ENCODE measurements at regions not wholly inside any gene's neighbourhood (a gene's known extent, or its start where the extent isn't known, plus 50 kb on each side); places are given as distances from the start of the nearest gene placed in this dataset.

DNA sequence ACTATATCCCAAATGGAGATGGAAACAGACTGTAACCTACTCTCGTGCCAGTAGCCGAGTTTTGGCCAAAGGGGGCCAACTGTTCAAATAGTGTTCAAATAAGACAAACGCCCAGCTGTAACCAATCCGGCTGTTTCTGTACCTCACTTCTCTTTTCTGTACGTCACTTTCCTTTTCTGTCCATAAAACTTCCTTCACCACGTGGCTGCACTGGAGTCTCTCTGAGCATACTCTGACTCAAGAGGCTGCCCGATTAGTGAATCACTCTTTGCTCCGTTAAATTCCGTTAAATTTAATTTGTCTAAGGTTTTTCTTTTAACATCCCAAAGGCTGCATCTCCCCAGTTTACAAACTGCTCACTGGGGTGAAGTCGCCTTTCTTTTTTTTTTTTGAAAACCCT, 219.2 kb upstream of the P2RY1 start:
- no peaks in the 10 kb centered on the region for H3K36me3 ChIP-seq (ENCODE audit: control insufficient read depth, insufficient read depth, low read length)
- FAIRE-seq (no peak), DNase-seq (ENCODE audit: low read depth) (peak; percentile 12)
- TF ChIP-seq, protein P1, sequence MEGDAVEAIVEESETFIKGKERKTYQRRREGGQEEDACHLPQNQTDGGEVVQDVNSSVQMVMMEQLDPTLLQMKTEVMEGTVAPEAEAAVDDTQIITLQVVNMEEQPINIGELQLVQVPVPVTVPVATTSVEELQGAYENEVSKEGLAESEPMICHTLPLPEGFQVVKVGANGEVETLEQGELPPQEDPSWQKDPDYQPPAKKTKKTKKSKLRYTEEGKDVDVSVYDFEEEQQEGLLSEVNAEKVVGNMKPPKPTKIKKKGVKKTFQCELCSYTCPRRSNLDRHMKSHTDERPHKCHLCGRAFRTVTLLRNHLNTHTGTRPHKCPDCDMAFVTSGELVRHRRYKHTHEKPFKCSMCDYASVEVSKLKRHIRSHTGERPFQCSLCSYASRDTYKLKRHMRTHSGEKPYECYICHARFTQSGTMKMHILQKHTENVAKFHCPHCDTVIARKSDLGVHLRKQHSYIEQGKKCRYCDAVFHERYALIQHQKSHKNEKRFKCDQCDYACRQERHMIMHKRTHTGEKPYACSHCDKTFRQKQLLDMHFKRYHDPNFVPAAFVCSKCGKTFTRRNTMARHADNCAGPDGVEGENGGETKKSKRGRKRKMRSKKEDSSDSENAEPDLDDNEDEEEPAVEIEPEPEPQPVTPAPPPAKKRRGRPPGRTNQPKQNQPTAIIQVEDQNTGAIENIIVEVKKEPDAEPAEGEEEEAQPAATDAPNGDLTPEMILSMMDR (IDR thresholded peaks at IDR 0.05; ENCODE audit: insufficient read depth, low read length, severe bottlenecking) = no peak
- no peaks in the 10 kb centered on the region for H3K27me3 ChIP-seq (ENCODE audit: control insufficient read depth, insufficient read depth, low read length)
- H3K4me3 ChIP-seq (ENCODE audit: low read depth, low read length) = no peak overlapping the region

DNA sequence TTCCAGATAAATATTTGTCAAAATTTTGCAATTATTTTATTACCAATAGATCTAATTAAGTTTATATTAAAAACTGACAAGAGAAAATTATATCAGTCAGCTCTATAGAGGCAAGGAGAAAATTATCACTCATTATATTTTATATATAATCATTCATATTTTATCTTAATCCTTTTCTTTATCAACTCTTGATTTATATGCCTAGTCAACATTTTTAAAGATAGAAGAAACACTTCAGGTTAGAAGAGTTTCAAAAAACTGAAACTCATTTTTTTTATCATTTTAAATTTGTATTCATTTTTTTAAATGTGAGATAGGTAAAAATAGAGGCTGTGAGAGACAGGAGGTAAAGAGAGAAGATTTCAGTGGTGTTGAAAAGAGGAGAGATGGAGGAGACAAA, 217.3 kb upstream of the P2RY1 start:
- H3K4me3 ChIP-seq (ENCODE audit: low read depth, low read length) = no peak overlapping the region
- TF ChIP-seq, protein P1 (IDR thresholded peaks at IDR 0.05; ENCODE audit: insufficient read depth, low read length, severe bottlenecking) = no peak
- no peak for FAIRE-seq

DNA sequence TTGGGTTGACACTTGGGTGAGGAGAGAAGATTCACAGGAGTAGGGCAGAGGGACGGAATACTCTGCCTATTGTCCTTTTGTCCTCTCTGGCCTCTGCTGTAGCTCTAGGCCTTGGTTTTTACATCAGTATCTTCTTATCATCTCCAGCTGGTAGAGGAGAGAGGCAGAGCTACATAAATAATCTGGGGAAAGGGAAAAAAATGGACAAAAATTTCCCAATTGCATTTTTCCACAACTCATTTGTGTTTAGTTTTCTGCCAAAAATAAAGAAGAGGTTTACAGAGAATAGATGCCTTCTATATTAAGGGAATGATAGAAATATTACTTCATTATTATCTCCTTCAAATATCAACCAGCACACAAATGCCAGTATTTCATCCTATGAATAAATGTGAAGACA, 216.4 kb upstream of the P2RY1 start:
- FAIRE-seq = no peak
- H3K36me3 ChIP-seq (ENCODE audit: control insufficient read depth, insufficient read depth, low read length) = no peaks in the 10 kb centered on the region
- DNase-seq (ENCODE audit: low read depth) = no peak
- H3K4me3 ChIP-seq (ENCODE audit: low read depth, low read length) = no peak overlapping the region
- TF ChIP-seq, protein P1 (IDR thresholded peaks at IDR 0.05; ENCODE audit: insufficient read depth, low read length, severe bottlenecking) = no peak
- no peaks in the 10 kb centered on the region for H3K27me3 ChIP-seq (ENCODE audit: control insufficient read depth, insufficient read depth, low read length)

More for the DNA sequence above, 217.3 kb upstream of the P2RY1 start:
- Histone ChIP-seq H3K27me3 (ENCODE audit: control insufficient read depth, insufficient read depth, low read length) (no peaks in the 10 kb centered on the region), H3K36me3 (ENCODE audit: control insufficient read depth, insufficient read depth, low read length) (no peaks in the 10 kb centered on the region)
- DNase-seq (ENCODE audit: low read depth) = no peak

DNA sequence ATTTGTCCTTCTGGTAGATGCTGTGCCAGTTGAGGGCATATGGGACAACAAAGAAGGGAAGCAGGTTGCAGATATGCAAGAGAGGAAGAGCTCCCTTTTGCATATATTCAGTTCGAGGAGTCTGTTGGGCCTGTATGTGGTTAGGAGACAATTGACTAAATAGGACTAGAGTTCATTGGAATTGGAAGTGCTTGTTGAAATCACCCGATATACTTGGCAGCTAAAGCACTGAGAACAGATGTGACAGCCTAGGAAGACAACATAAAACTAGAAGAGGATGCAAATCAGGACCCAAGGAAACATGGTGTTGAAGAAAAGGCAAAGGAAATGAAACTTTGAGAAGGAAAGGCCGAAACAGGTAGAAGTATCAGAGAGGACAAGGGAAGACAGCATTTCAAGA, 215.2 kb upstream of the P2RY1 start:
- TF ChIP-seq, protein P1 (IDR thresholded peaks at IDR 0.05; ENCODE audit: insufficient read depth, low read length, severe bottlenecking) = no peak
- FAIRE-seq (peak; percentile 7), DNase-seq (ENCODE audit: low read depth) (no peak)
- Histone ChIP-seq H3K27me3 (ENCODE audit: control insufficient read depth, insufficient read depth, low read length) (no peaks in the 10 kb centered on the region), H3K36me3 (ENCODE audit: control insufficient read depth, insufficient read depth, low read length) (no peaks in the 10 kb centered on the region), H3K4me3 (ENCODE audit: low read depth, low read length) (no peak overlapping the region)

DNA sequence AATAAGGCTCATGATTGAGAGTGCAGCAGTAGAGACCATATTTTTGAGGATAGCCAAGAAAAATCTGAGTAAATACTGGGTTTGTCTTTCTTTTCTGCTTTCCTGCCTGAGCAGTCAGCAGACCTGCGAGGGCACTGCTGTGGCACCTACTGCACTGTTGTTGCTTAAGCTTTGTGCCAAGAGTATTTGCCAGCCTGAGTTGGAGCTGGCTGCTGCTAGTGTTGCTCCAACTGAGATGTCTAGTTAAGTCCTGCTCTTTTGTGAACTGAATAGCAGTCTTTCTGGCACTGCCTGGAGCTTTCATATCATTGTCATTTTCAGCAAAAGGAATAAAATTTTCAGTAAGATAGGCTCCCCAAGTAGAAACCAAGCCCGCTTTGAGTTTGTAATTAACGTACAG, 214.5 kb upstream of the P2RY1 start:
- DNase-seq (ENCODE audit: low read depth) (no peak), FAIRE-seq (no peak)
- Histone ChIP-seq H3K27me3 (ENCODE audit: control insufficient read depth, insufficient read depth, low read length) (no peaks in the 10 kb centered on the region), H3K36me3 (ENCODE audit: control insufficient read depth, insufficient read depth, low read length) (no peaks in the 10 kb centered on the region), H3K4me3 (ENCODE audit: low read depth, low read length) (no peak overlapping the region)
- TF ChIP-seq, protein P1 (IDR thresholded peaks at IDR 0.05; ENCODE audit: insufficient read depth, low read length, severe bottlenecking) = no peak

Data from bronchial epithelial cell (primary cell).